GM10266 (cell line): ENCODE measurements at regions not wholly inside any gene's neighbourhood (a gene's known extent, or its start where the extent isn't known, plus 50 kb on each side); places are given as distances from the start of the nearest gene placed in this dataset.

Source experiments
- DNase-seq: peaks from one replicate; pipeline ENCODE4 v3.0.0; 2012; ENCODE audit errors: extremely low spot score
- CTCF ChIP-seq: IDR thresholded peaks from 2 replicates; pipeline ENCODE4 v1.5.1; 2012; ENCODE audit warnings: mild to moderate bottlenecking, low read depth; ENCODE audit not compliant: control insufficient read depth, insufficient read depth; ENCODE audit errors: missing control alignments

- DNase-seq = no peak
- TF ChIP-seq CTCF = no peak
Measured at GRCh38 chr20:61112515-61112914, 139.5 kb upstream of the CDH4 start.

- DNase-seq = no peak
- TF ChIP-seq CTCF = no peak
Measured at GRCh38 chr20:61113731-61114130, 138.3 kb upstream of the CDH4 start.

- no peak for TF ChIP-seq CTCF
- no peak for DNase-seq
Measured at GRCh38 chr20:61114493-61115175, 137.4 kb upstream of the CDH4 start.

- no peak for DNase-seq
- TF ChIP-seq CTCF = no peak
Measured at GRCh38 chr20:61115364-61116065, 136.5 kb upstream of the CDH4 start.

GRCh38 chr20:61117725-61118124 is 134.3 kb upstream of the CDH4 start:
- TF ChIP-seq CTCF = no peak
- DNase-seq = no peak

GRCh38 chr20:61118429-61119224 is 133.4 kb upstream of the CDH4 start:
- TF ChIP-seq CTCF = no peak
- DNase-seq = no peak
